KMS-11 (cell line): ENCODE measurements at regions not wholly inside any gene's neighbourhood (a gene's known extent, or its start where the extent isn't known, plus 50 kb on each side); places are given as distances from the start of the nearest gene placed in this dataset.

ENCODE experiments used
- H2AFZ ChIP-seq: fragments of 200-600 bp; sonication (generic); 2 replicates; pipeline ENCODE4 v1.6.1; 2016; ENCODE audit warnings: antibody characterized with exemption, mixed run types, low read depth
- H3K27ac ChIP-seq: fragments of 200-600 bp; sonication (generic); 2 replicates; pipeline ENCODE4 v1.6.1; 2016; ENCODE audit warnings: mild to moderate bottlenecking, mixed run types
- H3K27me3 ChIP-seq: fragments of 200-600 bp; sonication (generic); 2 replicates; pipeline ENCODE4 v1.6.1; 2017; ENCODE audit warnings: mild to moderate bottlenecking, low read depth, mixed run types, moderate library complexity; ENCODE audit not compliant: insufficient read depth
- H3K36me3 ChIP-seq: fragments of 200-600 bp; sonication (generic); 2 replicates; pipeline ENCODE4 v1.6.1; 2017; ENCODE audit warnings: mild to moderate bottlenecking, mixed run types; ENCODE audit not compliant: insufficient read depth
- H3K4me1 ChIP-seq: fragments of 200-600 bp; sonication (generic); 2 replicates; pipeline ENCODE4 v1.6.1; 2016; ENCODE audit warnings: mild to moderate bottlenecking, low read depth, mixed run types; ENCODE audit not compliant: poor library complexity, severe bottlenecking
- H3K4me2 ChIP-seq: fragments of 200-600 bp; sonication (generic); 2 replicates; pipeline ENCODE4 v1.7.0; 2016; ENCODE audit warnings: mild to moderate bottlenecking, mixed run types
- H3K4me3 ChIP-seq: fragments of 200-600 bp; sonication (generic); IDR thresholded peaks from 2 replicates; pipeline ENCODE4 v1.6.1; 2017; ENCODE audit warnings: low read depth, low read length, mixed read lengths; ENCODE audit not compliant: insufficient read depth
- H3K79me2 ChIP-seq: fragments of 200-600 bp; sonication (generic); 2 replicates; pipeline ENCODE4 v1.6.1; 2016; ENCODE audit warnings: low read depth, mixed run types; ENCODE audit not compliant: insufficient read depth
- H3K9ac ChIP-seq: fragments of 200-600 bp; sonication (generic); 2 replicates; pipeline ENCODE4 v1.6.1; 2016; ENCODE audit warnings: mild to moderate bottlenecking, mixed run types
- H4K20me1 ChIP-seq: fragments of 200-600 bp; sonication (generic); 2 replicates; pipeline ENCODE4 v1.6.1; 2016; ENCODE audit warnings: mild to moderate bottlenecking, mixed run types; ENCODE audit not compliant: insufficient read depth
- TF ChIP-seq, protein P1 (sequence below): fragments of 200-600 bp; sonication (generic); conservative IDR thresholded peaks from 2 replicates; pipeline ENCODE4 v1.6.1; 2017; ENCODE audit warnings: low read depth, mild to moderate bottlenecking, antibody characterized with exemption, low read length, moderate library complexity, mixed read lengths

DNA sequence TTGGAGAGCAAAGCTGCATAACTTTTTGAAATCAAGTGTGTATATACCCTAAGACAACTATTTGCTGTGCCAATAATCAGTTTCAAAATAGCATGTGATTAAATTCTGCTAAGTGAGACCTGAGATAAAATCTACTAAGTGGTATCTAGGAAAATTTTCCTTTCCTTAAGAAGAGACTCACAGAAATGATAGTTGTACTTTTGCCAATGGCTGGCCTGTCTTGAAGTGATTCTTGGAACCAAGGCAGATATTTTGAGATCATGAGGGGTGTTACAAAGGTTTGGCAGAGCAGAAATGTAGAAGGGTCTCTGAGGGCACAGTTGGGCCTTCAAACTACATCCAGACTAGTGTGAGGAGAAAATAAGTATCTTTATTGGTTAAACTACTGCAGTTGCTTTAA lies 902.6 kb upstream of the TENM4 start:
- Histone ChIP-seq H4K20me1 (no peaks in the 10 kb centered on the region), H2AFZ (no peak overlapping the region), H3K4me1 (peaks cover 3% of the 10 kb centered on the region), H3K27me3 (no peaks in the 10 kb centered on the region), H3K27ac (no peak overlapping the region), H3K4me3 (no peak overlapping the region), H3K9ac (no peak overlapping the region), H3K79me2 (no peaks in the 10 kb centered on the region), H3K36me3 (no peaks in the 10 kb centered on the region), H3K4me2 (no peak overlapping the region)
- TF ChIP-seq, protein P1, sequence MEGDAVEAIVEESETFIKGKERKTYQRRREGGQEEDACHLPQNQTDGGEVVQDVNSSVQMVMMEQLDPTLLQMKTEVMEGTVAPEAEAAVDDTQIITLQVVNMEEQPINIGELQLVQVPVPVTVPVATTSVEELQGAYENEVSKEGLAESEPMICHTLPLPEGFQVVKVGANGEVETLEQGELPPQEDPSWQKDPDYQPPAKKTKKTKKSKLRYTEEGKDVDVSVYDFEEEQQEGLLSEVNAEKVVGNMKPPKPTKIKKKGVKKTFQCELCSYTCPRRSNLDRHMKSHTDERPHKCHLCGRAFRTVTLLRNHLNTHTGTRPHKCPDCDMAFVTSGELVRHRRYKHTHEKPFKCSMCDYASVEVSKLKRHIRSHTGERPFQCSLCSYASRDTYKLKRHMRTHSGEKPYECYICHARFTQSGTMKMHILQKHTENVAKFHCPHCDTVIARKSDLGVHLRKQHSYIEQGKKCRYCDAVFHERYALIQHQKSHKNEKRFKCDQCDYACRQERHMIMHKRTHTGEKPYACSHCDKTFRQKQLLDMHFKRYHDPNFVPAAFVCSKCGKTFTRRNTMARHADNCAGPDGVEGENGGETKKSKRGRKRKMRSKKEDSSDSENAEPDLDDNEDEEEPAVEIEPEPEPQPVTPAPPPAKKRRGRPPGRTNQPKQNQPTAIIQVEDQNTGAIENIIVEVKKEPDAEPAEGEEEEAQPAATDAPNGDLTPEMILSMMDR, result no peak

DNA sequence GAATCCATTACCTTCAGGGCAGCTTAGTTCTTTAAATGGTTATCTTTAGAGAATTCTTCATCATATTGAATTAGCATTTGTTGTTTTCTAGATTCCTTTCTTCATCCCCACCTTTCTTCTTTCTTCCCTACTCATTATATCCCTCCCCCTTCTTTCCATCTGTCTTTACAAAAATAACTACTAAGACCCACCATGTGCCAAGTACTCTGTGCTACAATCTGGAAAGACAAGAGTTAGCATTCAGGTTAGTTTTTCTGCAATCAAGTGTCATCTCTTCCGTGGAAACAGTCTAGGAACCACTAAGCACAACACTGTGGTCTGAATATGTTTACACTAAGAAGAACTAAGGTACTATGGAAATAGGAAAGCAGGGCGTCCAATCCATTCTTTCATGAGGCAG lies 897.4 kb upstream of the TENM4 start:
- Histone ChIP-seq H3K4me2 (no peak overlapping the region), H2AFZ (no peak overlapping the region), H4K20me1 (no peaks in the 10 kb centered on the region), H3K79me2 (no peaks in the 10 kb centered on the region), H3K4me1 (no peaks in the 10 kb centered on the region), H3K36me3 (no peaks in the 10 kb centered on the region), H3K9ac (no peak overlapping the region), H3K27ac (no peak overlapping the region), H3K4me3 (no peak overlapping the region), H3K27me3 (no peaks in the 10 kb centered on the region)
- TF ChIP-seq, protein P1, result no peak

DNA sequence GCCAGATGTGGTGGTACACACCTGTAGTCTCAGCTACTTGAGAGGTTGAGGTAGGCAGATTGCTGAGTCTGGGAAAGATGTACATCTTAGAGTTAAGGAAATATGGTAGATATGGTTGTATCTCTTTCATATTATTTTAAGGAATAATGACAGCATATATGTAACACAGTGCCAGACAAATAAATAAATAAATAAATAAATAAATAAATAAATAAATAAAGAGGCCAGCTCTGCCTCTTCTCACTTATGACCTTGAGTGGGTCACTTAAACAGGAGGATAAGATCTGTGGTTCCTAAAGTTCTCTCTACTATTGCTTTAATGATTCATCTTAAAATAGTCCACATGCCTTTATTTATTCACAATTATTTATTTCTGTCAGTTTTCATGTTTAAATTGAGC lies 890.9 kb upstream of the TENM4 start:
- no peaks in the 10 kb centered on the region for H4K20me1 ChIP-seq
- no peak overlapping the region for H3K4me3 ChIP-seq
- TF ChIP-seq, protein P1, result no peak
- no peaks in the 10 kb centered on the region for H3K27me3 ChIP-seq
- no peak overlapping the region for H3K9ac ChIP-seq
- no peak overlapping the region for H3K27ac ChIP-seq
- H3K36me3 ChIP-seq, result no peaks in the 10 kb centered on the region
- no peak overlapping the region for H3K4me2 ChIP-seq
- no peaks in the 10 kb centered on the region for H3K4me1 ChIP-seq
- no peak overlapping the region for H2AFZ ChIP-seq
- no peaks in the 10 kb centered on the region for H3K79me2 ChIP-seq

DNA sequence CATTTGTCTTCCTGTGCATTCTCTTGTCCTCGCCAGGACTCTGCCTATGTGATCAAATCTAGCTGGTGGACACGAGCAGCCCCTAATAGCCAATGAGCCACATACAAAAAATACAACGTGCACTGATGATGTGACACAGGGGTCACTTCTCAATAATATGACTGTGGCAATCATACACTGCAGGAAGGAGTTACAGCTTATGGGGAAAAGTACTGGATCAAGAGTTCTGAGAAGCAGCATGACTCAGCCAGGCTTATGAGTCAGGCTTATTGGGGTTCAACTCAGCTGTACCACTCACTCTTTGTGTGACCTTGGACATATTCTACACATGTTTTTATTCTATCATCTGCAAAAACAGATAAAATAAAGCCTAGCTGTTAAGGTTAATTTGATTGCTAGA lies 889.4 kb upstream of the TENM4 start:
- H3K4me2 ChIP-seq, result no peak overlapping the region
- no peaks in the 10 kb centered on the region for H4K20me1 ChIP-seq
- H3K27me3 ChIP-seq, result no peaks in the 10 kb centered on the region
- no peak overlapping the region for H3K4me3 ChIP-seq
- H3K79me2 ChIP-seq, result no peaks in the 10 kb centered on the region
- H3K36me3 ChIP-seq, result no peaks in the 10 kb centered on the region
- H3K4me1 ChIP-seq, result no peaks in the 10 kb centered on the region
- no peak overlapping the region for H3K9ac ChIP-seq
- TF ChIP-seq, protein P1, result no peak
- H3K27ac ChIP-seq, result no peak overlapping the region
- H2AFZ ChIP-seq, result no peak overlapping the region

DNA sequence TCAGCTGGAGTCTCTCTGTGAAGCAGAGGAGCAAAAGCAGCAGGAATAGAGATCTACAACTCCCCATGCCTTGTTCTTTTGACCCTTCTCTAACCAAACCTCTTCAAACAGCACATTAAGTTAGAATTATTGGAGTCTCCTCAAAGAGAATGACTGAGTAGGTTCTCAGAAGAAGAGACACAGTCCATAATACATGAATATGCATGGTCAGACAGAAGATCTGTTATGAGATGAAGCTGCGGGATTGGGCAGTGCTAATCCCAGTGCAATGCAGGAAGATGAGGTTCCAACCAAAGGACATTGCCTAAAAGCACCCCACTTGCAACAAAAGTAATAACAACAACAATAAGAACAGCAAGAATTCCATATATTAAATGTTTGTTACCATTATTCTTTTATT lies 887.9 kb upstream of the TENM4 start:
- H3K27ac ChIP-seq, result no peak overlapping the region
- TF ChIP-seq, protein P1, result no peak

More for the DNA sequence above, 887.9 kb upstream of the TENM4 start:
- Histone ChIP-seq H2AFZ (no peak overlapping the region), H3K27me3 (no peaks in the 10 kb centered on the region), H3K79me2 (no peaks in the 10 kb centered on the region), H3K4me1 (no peaks in the 10 kb centered on the region), H4K20me1 (no peaks in the 10 kb centered on the region), H3K4me2 (no peak overlapping the region), H3K9ac (no peak overlapping the region), H3K36me3 (no peaks in the 10 kb centered on the region), H3K4me3 (no peak overlapping the region)
